ENCODE measurements at regions not wholly inside any gene's neighbourhood (a gene's known extent, or its start where the extent isn't known, plus 50 kb on each side); places are given as distances from the start of the nearest gene placed in this dataset.

DNA sequence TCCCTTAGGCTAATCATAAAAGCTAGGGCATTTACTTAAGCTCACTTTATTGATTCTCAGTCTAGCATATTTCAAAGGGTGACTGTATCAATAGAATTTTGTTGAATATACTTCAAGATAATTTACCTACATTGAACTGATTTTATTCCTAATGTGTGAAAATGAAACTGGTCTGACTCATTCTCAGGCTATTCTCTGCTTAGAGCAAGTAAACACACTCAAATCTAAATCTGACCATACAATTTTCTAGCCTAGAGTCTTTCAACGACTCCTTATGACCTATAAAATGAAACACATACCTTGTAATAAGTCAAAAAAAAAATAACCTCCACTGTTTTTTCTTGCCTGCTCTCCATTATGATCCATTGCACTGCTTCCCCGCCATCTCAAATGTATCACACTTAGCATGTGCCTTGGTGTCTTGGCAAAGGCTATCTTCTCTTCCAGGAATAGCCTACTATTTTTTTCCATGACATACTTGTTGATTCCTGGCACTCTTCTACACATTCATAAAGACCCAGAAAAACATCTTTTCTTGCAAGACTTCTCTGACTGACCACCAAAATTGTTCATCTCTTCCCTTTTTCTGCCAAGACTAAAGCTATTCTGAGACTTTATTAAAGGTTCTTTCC lies 965.1 kb upstream of the HS3ST1 start:
- no peak overlapping the region for H3K9ac ChIP-seq (ENCODE audit: low read length)
- no peak overlapping the region for H3K4me2 ChIP-seq (ENCODE audit: low read length)
- no peak overlapping the region for H2AFZ ChIP-seq (ENCODE audit: low read depth, low read length, poor library complexity, severe bottlenecking)
- ChIA-PET CTCF (no interaction called here), POLR2A (no interaction called here), RAD21 (ENCODE audit: low non-redundant PET in 1 of 2, low total read pairs in 2 of 2, uncharacterized antibody in 2 of 2, unreplicated experiment in 2 of 2) (no interaction called here)
- BruUV-seq (replicated peaks), result no TSS peak
- no peaks in the 10 kb centered on the region for H3K79me2 ChIP-seq (ENCODE audit: insufficient read depth, low read length)
- intact Hi-C loops (cut with micrococcal nuclease), result no loop called here
- H3K36me3 ChIP-seq (ENCODE audit: control insufficient read depth in 1 of 2, insufficient read depth in 2 of 2, low read length in 2 of 2), result no peaks in the 10 kb centered on the region
- H3K4me3 ChIP-seq (replicated peaks in 1 of 2; ENCODE audit: low read depth in 1 of 2, low read length in 2 of 2), result no peak overlapping the region
- no peaks in the 10 kb centered on the region for H4K20me1 ChIP-seq (ENCODE audit: insufficient read depth)
- H3K4me1 ChIP-seq (ENCODE audit: control insufficient read depth in 1 of 2, insufficient read depth in 2 of 2, low read length in 2 of 2), result no peaks in the 10 kb centered on the region
- H3K9me2 ChIP-seq (ENCODE audit: insufficient read depth), result no peaks in the 10 kb centered on the region
- DNase-seq (ENCODE audit: low read depth, low spot score) (no peak), ATAC-seq (no peak)
- H3K27me3 ChIP-seq (ENCODE audit: insufficient read depth, low read length), result no peaks in the 10 kb centered on the region
- no peak overlapping the region for H3K27ac ChIP-seq (ENCODE audit: low read depth, low read length)
- TF ChIP-seq ELF1 (IDR thresholded peaks at IDR 0.05; ENCODE audit: borderline replicate concordance, low read depth), result no peak
- TF ChIP-seq EZH2 (IDR thresholded peaks at IDR 0.05), result no peak
- TF ChIP-seq, protein P1, sequence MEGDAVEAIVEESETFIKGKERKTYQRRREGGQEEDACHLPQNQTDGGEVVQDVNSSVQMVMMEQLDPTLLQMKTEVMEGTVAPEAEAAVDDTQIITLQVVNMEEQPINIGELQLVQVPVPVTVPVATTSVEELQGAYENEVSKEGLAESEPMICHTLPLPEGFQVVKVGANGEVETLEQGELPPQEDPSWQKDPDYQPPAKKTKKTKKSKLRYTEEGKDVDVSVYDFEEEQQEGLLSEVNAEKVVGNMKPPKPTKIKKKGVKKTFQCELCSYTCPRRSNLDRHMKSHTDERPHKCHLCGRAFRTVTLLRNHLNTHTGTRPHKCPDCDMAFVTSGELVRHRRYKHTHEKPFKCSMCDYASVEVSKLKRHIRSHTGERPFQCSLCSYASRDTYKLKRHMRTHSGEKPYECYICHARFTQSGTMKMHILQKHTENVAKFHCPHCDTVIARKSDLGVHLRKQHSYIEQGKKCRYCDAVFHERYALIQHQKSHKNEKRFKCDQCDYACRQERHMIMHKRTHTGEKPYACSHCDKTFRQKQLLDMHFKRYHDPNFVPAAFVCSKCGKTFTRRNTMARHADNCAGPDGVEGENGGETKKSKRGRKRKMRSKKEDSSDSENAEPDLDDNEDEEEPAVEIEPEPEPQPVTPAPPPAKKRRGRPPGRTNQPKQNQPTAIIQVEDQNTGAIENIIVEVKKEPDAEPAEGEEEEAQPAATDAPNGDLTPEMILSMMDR (IDR thresholded peaks at IDR 0.05 in 2 of 3, conservative IDR thresholded peaks at IDR 0.05 in 1 of 3; ENCODE audit: borderline replicate concordance in 1 of 3, insufficient read depth in 1 of 3, low read depth in 2 of 3, low read length in 2 of 3), result no peak
- TF ChIP-seq CBX3 (IDR thresholded peaks at IDR 0.05; ENCODE audit: low read depth), result no peak
- no peak for TF ChIP-seq TCF7L2 (IDR thresholded peaks at IDR 0.05; ENCODE audit: borderline replicate concordance, extremely low read depth, insufficient read depth, insufficient read length)
- TF ChIP-seq, protein P2, sequence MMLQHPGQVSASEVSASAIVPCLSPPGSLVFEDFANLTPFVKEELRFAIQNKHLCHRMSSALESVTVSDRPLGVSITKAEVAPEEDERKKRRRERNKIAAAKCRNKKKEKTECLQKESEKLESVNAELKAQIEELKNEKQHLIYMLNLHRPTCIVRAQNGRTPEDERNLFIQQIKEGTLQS (IDR thresholded peaks at IDR 0.05), result no peak
- TF ChIP-seq, protein P3, sequence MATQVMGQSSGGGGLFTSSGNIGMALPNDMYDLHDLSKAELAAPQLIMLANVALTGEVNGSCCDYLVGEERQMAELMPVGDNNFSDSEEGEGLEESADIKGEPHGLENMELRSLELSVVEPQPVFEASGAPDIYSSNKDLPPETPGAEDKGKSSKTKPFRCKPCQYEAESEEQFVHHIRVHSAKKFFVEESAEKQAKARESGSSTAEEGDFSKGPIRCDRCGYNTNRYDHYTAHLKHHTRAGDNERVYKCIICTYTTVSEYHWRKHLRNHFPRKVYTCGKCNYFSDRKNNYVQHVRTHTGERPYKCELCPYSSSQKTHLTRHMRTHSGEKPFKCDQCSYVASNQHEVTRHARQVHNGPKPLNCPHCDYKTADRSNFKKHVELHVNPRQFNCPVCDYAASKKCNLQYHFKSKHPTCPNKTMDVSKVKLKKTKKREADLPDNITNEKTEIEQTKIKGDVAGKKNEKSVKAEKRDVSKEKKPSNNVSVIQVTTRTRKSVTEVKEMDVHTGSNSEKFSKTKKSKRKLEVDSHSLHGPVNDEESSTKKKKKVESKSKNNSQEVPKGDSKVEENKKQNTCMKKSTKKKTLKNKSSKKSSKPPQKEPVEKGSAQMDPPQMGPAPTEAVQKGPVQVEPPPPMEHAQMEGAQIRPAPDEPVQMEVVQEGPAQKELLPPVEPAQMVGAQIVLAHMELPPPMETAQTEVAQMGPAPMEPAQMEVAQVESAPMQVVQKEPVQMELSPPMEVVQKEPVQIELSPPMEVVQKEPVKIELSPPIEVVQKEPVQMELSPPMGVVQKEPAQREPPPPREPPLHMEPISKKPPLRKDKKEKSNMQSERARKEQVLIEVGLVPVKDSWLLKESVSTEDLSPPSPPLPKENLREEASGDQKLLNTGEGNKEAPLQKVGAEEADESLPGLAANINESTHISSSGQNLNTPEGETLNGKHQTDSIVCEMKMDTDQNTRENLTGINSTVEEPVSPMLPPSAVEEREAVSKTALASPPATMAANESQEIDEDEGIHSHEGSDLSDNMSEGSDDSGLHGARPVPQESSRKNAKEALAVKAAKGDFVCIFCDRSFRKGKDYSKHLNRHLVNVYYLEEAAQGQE (IDR thresholded peaks at IDR 0.05; ENCODE audit: low read depth), result no peak
- TF ChIP-seq CEBPB (IDR thresholded peaks at IDR 0.05; ENCODE audit: low read depth), result no peak
- no peak for TF ChIP-seq SIN3A (IDR thresholded peaks at IDR 0.05; ENCODE audit: low read depth)
- no peak for TF ChIP-seq YY1 (IDR thresholded peaks at IDR 0.05; ENCODE audit: extremely low read depth, insufficient replicate concordance, low read depth, low read length)
- TF ChIP-seq, protein P4, sequence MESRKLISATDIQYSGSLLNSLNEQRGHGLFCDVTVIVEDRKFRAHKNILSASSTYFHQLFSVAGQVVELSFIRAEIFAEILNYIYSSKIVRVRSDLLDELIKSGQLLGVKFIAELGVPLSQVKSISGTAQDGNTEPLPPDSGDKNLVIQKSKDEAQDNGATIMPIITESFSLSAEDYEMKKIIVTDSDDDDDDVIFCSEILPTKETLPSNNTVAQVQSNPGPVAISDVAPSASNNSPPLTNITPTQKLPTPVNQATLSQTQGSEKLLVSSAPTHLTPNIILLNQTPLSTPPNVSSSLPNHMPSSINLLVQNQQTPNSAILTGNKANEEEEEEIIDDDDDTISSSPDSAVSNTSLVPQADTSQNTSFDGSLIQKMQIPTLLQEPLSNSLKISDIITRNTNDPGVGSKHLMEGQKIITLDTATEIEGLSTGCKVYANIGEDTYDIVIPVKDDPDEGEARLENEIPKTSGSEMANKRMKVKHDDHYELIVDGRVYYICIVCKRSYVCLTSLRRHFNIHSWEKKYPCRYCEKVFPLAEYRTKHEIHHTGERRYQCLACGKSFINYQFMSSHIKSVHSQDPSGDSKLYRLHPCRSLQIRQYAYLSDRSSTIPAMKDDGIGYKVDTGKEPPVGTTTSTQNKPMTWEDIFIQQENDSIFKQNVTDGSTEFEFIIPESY (IDR thresholded peaks at IDR 0.05; ENCODE audit: extremely low read depth, insufficient replicate concordance, low read length), result no peak
- TF ChIP-seq, protein P5, sequence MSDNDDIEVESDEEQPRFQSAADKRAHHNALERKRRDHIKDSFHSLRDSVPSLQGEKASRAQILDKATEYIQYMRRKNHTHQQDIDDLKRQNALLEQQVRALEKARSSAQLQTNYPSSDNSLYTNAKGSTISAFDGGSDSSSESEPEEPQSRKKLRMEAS (IDR thresholded peaks at IDR 0.05), result no peak
- H3K9me3 ChIP-seq (ENCODE audit: control insufficient read depth in 1 of 2, insufficient read depth in 1 of 2, low read depth in 1 of 2, low read length in 2 of 2), result no peaks in the 10 kb centered on the region
